ENCODE measurements at regions not wholly inside any gene's neighbourhood (a gene's known extent, or its start where the extent isn't known, plus 50 kb on each side); places are given as distances from the start of the nearest gene placed in this dataset.

DNA sequence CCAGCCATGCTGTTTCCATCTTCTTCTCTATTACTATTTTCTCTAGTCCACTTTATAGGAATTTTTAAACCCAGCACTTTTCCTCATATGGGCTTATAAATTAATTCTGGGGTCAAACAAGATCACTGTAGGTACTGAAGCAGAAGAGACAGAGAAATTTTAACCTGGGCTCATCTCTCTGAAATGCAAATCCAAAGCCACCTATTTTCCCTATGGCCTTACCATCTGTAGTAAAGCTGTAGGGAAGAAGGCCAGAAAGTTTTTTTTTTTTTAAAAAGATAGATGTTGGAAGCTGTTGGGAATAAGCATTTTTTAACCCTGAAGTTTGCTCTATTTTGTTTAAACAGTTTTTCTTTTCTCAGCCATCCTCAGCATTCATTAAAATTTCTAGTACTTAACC lies 367.4 kb downstream of the CD109 start:
- H3K27ac Mint-ChIP-seq, result no peak overlapping the region
- DNase-seq (no peak), ATAC-seq (no peak)
- ChIA-PET CTCF (no interaction called here), POLR2A (no interaction called here)
- H3K27me3 Mint-ChIP-seq, result no peaks in the 10 kb centered on the region
- intact Hi-C loops (cut with DNase I, micrococcal nuclease), result no loop called here
- H3K4me1 Mint-ChIP-seq, result no peaks in the 10 kb centered on the region
- no peaks in the 10 kb centered on the region for H3K36me3 Mint-ChIP-seq (ENCODE audit: low read depth)
- no peak overlapping the region for H3K4me3 Mint-ChIP-seq
- no peaks in the 10 kb centered on the region for H3K9me3 Mint-ChIP-seq (ENCODE audit: low read depth)

DNA sequence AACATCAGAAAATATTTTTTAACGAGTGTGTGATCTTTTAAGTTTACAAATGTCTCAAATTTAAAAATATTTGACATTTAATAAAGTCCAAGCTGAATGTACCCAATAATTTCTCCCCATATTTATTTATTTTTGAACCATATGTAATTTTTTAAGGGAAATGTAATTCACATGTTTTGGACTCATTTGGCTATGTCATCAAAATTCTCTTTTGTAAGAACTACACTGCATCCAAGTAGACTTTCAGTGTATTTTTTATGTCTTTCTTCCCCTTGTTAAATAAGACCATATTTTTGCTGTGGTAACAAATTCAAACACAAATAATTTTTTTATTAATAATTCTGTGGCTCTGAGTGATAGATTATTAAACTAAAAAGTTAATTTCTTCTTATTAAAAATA lies 365.2 kb downstream of the CD109 start:
- DNase-seq (no peak), ATAC-seq (no peak)
- Mint-ChIP-seq H3K27ac (no peak overlapping the region), H3K4me1 (no peaks in the 10 kb centered on the region), H3K9me3 (ENCODE audit: low read depth) (peaks cover 2% of the 10 kb centered on the region), H3K4me3 (no peak overlapping the region), H3K27me3 (no peaks in the 10 kb centered on the region), H3K36me3 (ENCODE audit: low read depth) (no peaks in the 10 kb centered on the region)
- intact Hi-C loops (cut with DNase I, micrococcal nuclease), result no loop called here
- CTCF ChIA-PET, result no interaction called here
- POLR2A ChIA-PET, result no interaction called here

DNA sequence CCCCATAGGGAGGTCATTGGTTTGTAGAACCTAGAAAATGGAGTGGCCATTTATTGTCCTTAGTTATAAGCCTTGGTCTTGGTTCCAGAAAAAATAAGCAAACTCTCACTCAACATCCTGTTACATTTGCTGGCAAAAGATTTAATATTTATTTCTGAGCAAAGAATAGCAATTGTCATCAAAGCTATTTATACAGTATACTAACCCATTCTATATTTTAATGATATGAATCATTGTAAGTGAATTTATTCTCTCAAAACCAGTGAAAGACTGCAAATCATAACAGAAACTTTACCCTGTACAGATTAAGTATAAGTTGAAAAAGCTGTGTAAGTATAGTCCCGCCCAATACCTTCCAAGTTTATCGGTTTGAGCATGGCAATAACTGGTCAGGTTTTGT lies 364.4 kb downstream of the CD109 start:
- H3K4me1 Mint-ChIP-seq, result no peaks in the 10 kb centered on the region
- peaks cover 2% of the 10 kb centered on the region for H3K9me3 Mint-ChIP-seq (ENCODE audit: low read depth)
- no peak for ATAC-seq
- DNase-seq, result no peak
- no peaks in the 10 kb centered on the region for H3K27me3 Mint-ChIP-seq
- ChIA-PET POLR2A (no interaction called here), CTCF (no interaction called here)
- intact Hi-C loops (cut with DNase I, micrococcal nuclease), result no loop called here
- no peak overlapping the region for H3K4me3 Mint-ChIP-seq
- H3K36me3 Mint-ChIP-seq (ENCODE audit: low read depth), result no peaks in the 10 kb centered on the region
- H3K27ac Mint-ChIP-seq, result no peak overlapping the region

DNA sequence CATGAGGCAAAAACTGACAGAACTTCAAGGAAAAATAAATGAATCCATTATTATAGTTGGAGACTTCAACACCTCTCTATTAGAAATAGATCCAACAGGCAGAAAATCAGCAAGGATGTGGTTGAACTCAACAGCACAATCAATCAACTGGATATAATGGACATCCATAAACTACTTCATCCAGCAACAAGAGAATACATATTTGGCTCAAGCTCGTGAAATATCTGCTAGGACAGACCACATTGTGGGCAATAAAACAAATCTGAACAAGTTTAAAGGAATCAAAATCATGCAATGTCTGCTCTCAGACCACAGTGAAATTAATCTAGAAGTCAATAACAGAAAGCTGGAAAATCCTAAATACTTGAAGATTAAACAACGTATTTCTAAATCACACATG lies 362.6 kb downstream of the CD109 start:
- Mint-ChIP-seq H3K4me1 (no peaks in the 10 kb centered on the region), H3K9me3 (ENCODE audit: low read depth) (peaks cover 2% of the 10 kb centered on the region), H3K27ac (no peak overlapping the region), H3K4me3 (no peak overlapping the region), H3K36me3 (ENCODE audit: low read depth) (no peaks in the 10 kb centered on the region), H3K27me3 (no peaks in the 10 kb centered on the region)
- CTCF ChIA-PET, result interaction anchor here (0.9 kb wide), 1 partner anchor 10 kb away, joined by 3 read pairs; no protein-coding TSS in a partner anchor
- POLR2A ChIA-PET, result no interaction called here
- intact Hi-C loops (cut with DNase I, micrococcal nuclease), result no loop called here
- ATAC-seq (no peak), DNase-seq (no peak)

DNA sequence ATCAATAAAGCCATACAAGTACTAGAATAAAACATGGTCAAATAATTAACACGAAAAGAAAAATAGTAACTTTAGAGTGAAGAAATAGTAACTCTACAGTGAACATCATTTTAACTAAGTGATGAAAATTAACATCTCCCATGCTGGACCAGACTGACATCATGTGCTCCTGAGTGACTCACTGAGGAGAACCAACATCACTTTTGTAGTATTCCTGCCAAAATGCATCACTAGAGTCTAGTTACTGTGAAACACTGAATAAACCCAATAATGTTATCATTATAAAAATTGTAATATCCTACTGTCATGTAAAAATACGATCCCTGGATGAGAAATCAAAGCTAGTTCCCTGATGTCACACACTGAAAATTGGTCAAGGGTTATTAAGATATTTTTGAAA lies 361.3 kb downstream of the CD109 start:
- Mint-ChIP-seq H3K4me1 (no peaks in the 10 kb centered on the region), H3K4me3 (no peak overlapping the region), H3K36me3 (ENCODE audit: low read depth) (no peaks in the 10 kb centered on the region), H3K9me3 (ENCODE audit: low read depth) (peaks cover 2% of the 10 kb centered on the region), H3K27ac (no peak overlapping the region), H3K27me3 (no peaks in the 10 kb centered on the region)
- ATAC-seq (no peak), DNase-seq (no peak)
- intact Hi-C loops (cut with DNase I, micrococcal nuclease), result no loop called here
- ChIA-PET CTCF (no interaction called here), POLR2A (no interaction called here)

DNA sequence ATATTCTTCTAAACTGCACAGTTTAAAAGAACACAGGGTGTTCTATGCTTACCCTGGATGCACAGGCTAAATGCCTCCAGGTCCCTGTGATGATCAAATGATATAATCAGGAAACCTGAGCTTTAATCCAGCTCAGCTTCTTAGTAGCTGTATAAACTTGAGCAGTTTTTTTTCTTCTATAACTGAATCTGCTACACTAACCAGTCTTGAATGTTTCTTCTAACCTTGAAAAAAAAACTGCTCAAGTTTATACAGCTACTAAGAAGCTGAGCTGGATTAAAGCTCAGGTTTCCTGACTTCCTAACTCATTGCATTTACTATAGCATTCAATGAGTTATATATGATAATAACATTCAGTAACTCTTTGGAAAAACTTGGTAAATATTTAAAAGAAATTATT lies 358.2 kb downstream of the CD109 start:
- Mint-ChIP-seq H3K4me1 (no peaks in the 10 kb centered on the region), H3K27ac (no peak overlapping the region), H3K9me3 (ENCODE audit: low read depth) (peaks cover 2% of the 10 kb centered on the region), H3K4me3 (no peak overlapping the region), H3K27me3 (no peaks in the 10 kb centered on the region), H3K36me3 (ENCODE audit: low read depth) (no peaks in the 10 kb centered on the region)
- POLR2A ChIA-PET, result no interaction called here
- DNase-seq, result no peak
- intact Hi-C loops (cut with DNase I, micrococcal nuclease), result no loop called here
- CTCF ChIA-PET, result interaction anchor here (1.5 kb wide), 1 partner anchor 38 kb away, joined by 4 read pairs; no protein-coding TSS in a partner anchor
- ATAC-seq, result no peak

DNA sequence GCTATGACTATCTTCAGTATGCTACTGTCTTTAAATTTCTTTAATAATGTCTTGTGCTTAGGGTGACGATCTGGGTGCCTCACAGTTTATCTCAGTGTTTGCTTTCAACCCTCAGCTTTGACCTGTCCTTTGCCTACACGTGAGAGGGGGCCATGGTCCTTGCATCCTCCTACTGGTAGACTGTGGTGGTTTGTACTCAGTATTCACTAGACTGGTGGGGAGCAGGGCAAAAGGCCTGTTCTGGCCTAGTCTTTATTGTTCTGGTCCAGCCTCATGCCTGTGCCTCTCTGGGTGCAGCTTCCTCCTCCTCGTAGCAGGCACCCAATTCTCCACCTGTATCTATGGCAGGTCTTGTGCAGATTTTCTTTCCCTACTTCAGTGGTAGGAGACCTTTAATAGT lies 354.9 kb downstream of the CD109 start:
- intact Hi-C loops (cut with DNase I, micrococcal nuclease), result no loop called here
- DNase-seq, result no peak
- ChIA-PET POLR2A (no interaction called here), CTCF (interaction anchor here (1.0 kb wide), 1 partner anchor 22 kb away, joined by 3 read pairs; no protein-coding TSS in a partner anchor)
- no peak for ATAC-seq
- Mint-ChIP-seq H3K27ac (no peak overlapping the region), H3K4me1 (no peaks in the 10 kb centered on the region), H3K9me3 (ENCODE audit: low read depth) (no peaks in the 10 kb centered on the region), H3K36me3 (ENCODE audit: low read depth) (no peaks in the 10 kb centered on the region), H3K4me3 (no peak overlapping the region), H3K27me3 (no peaks in the 10 kb centered on the region)

DNA sequence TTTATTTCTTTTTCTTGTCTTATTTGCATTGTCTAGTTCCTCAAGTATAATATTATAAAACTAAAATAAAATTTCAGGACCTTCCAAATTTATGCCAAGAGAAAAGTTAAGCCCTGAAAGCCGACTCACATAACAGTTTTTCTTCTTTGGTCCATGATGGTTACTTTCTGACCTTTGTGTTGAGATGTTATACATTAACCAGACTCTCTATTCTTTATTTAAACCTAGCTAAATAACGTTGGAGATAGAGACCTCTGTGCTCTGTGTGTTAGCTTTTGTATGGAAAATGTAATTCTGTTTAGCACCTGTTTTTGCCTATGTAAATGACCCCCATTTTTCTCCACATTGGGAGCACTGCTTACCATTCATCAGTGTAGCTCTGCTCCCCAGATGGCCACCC lies 352.4 kb downstream of the CD109 start:
- Mint-ChIP-seq H3K36me3 (ENCODE audit: low read depth) (no peaks in the 10 kb centered on the region), H3K27ac (no peak overlapping the region), H3K4me3 (no peak overlapping the region), H3K9me3 (ENCODE audit: low read depth) (no peaks in the 10 kb centered on the region), H3K27me3 (no peaks in the 10 kb centered on the region), H3K4me1 (no peaks in the 10 kb centered on the region)
- ATAC-seq (no peak), DNase-seq (no peak)
- POLR2A ChIA-PET, result no interaction called here
- CTCF ChIA-PET, result interaction anchor here (0.7 to 1.0 kb wide), 2 partner anchors 11 to 263 kb away, joined by 3 read pairs; no protein-coding TSS in a partner anchor
- intact Hi-C loops (cut with DNase I, micrococcal nuclease), result no loop called here

DNA sequence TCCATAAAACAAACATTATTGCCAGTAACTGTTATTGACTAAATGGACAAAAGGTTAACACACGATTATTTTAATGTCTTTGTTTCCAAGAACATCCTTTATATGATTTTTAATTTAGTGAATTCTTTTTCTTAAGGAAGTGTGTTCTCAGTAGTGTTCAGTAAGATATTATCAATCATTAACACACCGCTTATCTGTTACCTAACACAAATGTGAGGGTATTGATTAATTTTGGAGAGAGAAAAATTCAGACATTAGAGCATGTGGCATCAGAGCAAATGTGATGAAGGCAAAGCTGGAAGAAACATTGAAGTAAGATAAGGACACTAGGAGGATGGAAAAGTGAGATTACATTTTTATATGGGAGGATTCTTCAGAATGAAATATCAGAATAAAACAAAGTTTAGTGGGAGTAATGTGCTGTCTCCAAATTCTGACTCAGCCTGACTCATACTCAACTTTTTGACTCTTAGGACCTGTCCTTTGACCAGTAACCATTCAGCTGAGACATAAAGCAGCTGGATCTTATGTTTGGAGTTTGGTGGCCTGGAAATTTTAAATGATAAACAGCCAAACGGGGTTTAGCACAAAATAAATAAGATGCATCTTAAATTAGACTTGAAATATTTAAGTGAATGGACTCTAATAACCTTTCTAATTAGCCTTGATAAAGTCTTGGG lies 348.6 kb downstream of the CD109 start:
- no peaks in the 10 kb centered on the region for H3K4me1 Mint-ChIP-seq
- POLR2A ChIA-PET, result no interaction called here
- no peak overlapping the region for H3K4me3 Mint-ChIP-seq
- CTCF ChIA-PET, result no interaction called here
- no peaks in the 10 kb centered on the region for H3K27me3 Mint-ChIP-seq
- intact Hi-C loops (cut with DNase I, micrococcal nuclease), result no loop called here
- DNase-seq (no peak), ATAC-seq (no peak)
- no peaks in the 10 kb centered on the region for H3K36me3 Mint-ChIP-seq (ENCODE audit: low read depth)
- H3K9me3 Mint-ChIP-seq (ENCODE audit: low read depth), result no peaks in the 10 kb centered on the region
- H3K27ac Mint-ChIP-seq, result no peak overlapping the region

DNA sequence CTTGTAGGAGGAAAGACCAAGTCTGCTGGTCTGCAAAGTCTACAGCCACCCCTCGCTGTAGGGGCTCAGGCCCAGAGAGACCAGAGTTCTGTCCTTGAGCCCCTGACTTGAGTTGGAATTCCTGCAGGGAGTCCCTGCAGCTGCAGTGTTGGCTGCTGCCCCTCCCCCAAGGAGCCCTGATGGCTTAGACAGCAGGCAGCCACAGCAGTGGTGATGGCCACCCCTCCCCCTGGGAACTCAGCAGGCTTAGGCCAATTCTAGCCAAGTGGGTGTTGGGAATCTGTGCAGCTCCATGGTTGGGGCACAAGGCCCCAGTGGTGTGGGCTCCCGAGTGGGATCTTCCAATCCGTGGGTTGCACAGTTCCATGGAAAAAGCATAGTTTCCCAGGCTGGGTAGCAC lies 345.4 kb downstream of the CD109 start:
- no peaks in the 10 kb centered on the region for H3K27me3 Mint-ChIP-seq
- POLR2A ChIA-PET, result no interaction called here
- H3K4me1 Mint-ChIP-seq, result no peaks in the 10 kb centered on the region
- H3K36me3 Mint-ChIP-seq (ENCODE audit: low read depth), result no peaks in the 10 kb centered on the region
- peaks cover 3% of the 10 kb centered on the region for H3K9me3 Mint-ChIP-seq (ENCODE audit: low read depth)
- intact Hi-C loops (cut with DNase I, micrococcal nuclease), result no loop called here
- ATAC-seq (no peak), DNase-seq (no peak)
- CTCF ChIA-PET, result no interaction called here
- no peak overlapping the region for H3K27ac Mint-ChIP-seq
- H3K4me3 Mint-ChIP-seq, result no peak overlapping the region

DNA sequence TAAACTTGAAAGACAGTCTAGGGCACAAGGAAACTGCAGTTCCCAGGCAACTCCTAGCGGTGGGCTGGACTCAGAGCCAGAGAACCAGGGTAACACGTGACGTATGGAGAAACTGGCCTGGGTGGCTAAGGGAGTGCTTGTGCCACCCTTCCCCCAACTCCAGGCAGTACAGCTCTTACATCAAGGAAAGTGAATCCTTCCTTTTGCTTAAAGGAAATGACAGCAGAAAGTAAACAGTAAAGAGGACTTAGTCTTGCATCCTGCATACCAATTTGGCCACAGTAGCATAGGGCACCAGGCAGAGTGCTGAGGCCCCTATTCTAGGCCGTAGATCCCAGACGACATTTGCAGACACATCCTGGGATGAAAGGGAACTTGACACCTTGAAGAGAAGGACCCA lies 322.8 kb downstream of the CD109 start:
- Mint-ChIP-seq H3K27me3 (no peaks in the 10 kb centered on the region), H3K27ac (no peak overlapping the region), H3K9me3 (ENCODE audit: low read depth) (no peaks in the 10 kb centered on the region), H3K36me3 (ENCODE audit: low read depth) (no peaks in the 10 kb centered on the region), H3K4me1 (no peaks in the 10 kb centered on the region), H3K4me3 (no peak overlapping the region)
- intact Hi-C loops (cut with DNase I, micrococcal nuclease), result no loop called here
- POLR2A ChIA-PET, result no interaction called here
- ATAC-seq (no peak), DNase-seq (no peak)
- CTCF ChIA-PET, result no interaction called here

DNA sequence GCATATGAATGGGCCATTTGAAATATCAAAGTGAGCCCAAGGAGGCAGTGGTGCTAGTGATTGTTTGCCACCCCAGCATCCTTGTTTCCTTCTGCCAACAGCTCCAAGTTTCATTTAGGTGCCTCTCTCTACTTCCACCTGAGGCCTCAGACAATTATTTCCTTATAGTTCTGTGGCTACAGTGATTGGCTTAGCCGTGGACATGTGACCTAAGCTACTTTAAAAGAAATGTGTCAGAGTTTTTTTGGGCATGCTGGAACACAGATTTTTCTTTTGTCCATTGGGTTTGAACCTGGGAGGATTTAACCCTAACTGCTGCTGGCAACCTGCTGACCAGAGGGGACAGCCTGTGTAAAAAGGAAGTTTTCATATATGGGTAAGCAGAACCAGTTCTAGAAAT lies 319.4 kb downstream of the CD109 start:
- intact Hi-C loops (cut with DNase I, micrococcal nuclease), result no loop called here
- no peak overlapping the region for H3K27ac Mint-ChIP-seq
- no peak for ATAC-seq
- no peaks in the 10 kb centered on the region for H3K27me3 Mint-ChIP-seq
- H3K4me3 Mint-ChIP-seq, result no peak overlapping the region
- no peaks in the 10 kb centered on the region for H3K4me1 Mint-ChIP-seq
- no peaks in the 10 kb centered on the region for H3K36me3 Mint-ChIP-seq (ENCODE audit: low read depth)
- ChIA-PET POLR2A (no interaction called here), CTCF (no interaction called here)
- H3K9me3 Mint-ChIP-seq (ENCODE audit: low read depth), result peaks cover 2% of the 10 kb centered on the region
- DNase-seq, result no peak

Data from activated CD4-positive, alpha-beta T cell treated with anti-CD3 and anti-CD28 coated beads for 36 hours (primary cell).